Effector memory CD4-positive, alpha-beta T cell (primary cell): ENCODE measurements at regions not wholly inside any gene's neighbourhood (a gene's known extent, or its start where the extent isn't known, plus 50 kb on each side); places are given as distances from the start of the nearest gene placed in this dataset.

Source experiments
- DNase-seq, 3 donors: peaks; one replicate each; pipeline ENCODE4 v3.0.0-alpha.2; 2020
- H3K27ac ChIP-seq: 2 replicates; pipeline ENCODE4 v1.7.0; 2013; ENCODE audit warnings: mild to moderate bottlenecking, low read length, moderate library complexity; ENCODE audit not compliant: insufficient read depth, poor library complexity, severe bottlenecking
- H3K27me3 ChIP-seq: replicated peaks from 2 replicates; pipeline ENCODE4 v1.7.0; 2013; ENCODE audit warnings: mild to moderate bottlenecking, low read length; ENCODE audit not compliant: insufficient read depth, control insufficient read depth, poor library complexity, severe bottlenecking
- H3K36me3 ChIP-seq: 2 replicates; pipeline ENCODE4 v1.7.0; 2013; ENCODE audit warnings: mild to moderate bottlenecking, low read length, moderate library complexity; ENCODE audit not compliant: control insufficient read depth, insufficient read depth
- H3K4me1 ChIP-seq: 2 replicates; pipeline ENCODE4 v1.7.0; 2013; ENCODE audit warnings: low read length, mild to moderate bottlenecking; ENCODE audit not compliant: control insufficient read depth, insufficient read depth, poor library complexity, severe bottlenecking
- H3K4me3 ChIP-seq: 2 replicates; pipeline ENCODE4 v1.7.0; 2013; ENCODE audit warnings: low read length, low read depth, mild to moderate bottlenecking; ENCODE audit not compliant: insufficient read depth, poor library complexity, severe bottlenecking
- H3K9me3 ChIP-seq: 2 replicates; pipeline ENCODE4 v1.7.0; 2013; ENCODE audit warnings: mild to moderate bottlenecking, low read length, moderate library complexity; ENCODE audit not compliant: control insufficient read depth

DNA sequence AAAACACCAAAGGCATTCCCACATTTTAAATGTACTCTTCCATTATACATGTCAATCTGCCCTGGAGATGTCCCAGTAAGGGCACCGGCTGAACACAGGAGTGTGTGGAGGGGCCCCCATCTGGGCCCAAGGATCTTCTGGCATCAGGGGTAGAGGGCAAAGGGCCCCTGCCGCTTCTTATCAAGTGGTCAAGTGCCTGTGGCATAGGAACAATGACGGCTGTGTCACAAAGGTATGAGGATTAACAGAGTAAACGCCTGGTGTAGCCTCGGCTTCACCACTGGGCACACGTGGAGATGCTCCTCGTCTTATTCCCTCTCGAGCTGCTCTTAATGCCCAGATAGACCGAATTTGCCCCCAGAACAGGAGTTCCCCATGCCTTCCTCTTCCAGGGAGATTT lies 169.7 kb upstream of the GLI2 start:
- Histone ChIP-seq H3K27ac (no peak overlapping the region), H3K4me3 (no peak overlapping the region), H3K4me1 (no peaks in the 10 kb centered on the region), H3K36me3 (no peaks in the 10 kb centered on the region), H3K27me3 (no peaks in the 10 kb centered on the region), H3K9me3 (no peaks in the 10 kb centered on the region)
- DNase-seq: no peak

DNA sequence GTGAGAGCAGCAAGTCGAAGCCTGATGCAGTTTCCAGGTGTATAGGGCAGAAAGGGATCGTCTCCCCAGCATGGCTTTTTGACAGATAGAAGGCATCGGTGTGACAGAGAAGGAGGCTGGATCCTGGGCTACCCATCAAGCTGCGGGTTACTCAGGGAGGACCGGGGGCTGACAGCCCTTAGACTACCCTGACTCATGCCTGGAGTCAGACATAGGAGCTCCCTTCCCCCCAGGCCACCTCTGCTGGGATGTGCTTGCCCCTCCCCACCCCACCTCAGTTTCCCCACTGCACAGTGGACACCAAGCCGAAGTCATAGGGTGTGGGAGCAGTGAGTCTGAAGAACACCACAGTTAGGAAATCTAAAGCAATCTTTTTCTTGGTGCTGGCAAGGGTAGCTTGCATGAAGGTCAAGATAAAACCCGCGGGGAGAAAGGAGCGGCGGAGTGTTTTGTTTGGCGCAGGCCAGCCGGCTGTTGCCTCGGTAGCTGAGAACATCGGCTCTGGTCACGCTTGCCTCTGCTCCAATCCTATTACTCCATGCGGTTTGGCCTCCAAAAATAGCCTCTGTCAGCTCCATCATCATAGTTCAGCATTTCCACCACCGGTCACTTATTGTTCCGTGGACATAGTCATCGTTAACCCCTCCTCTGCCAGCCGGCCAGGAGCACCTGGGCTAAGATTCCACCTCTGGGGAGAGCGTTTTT lies 169.2 kb upstream of the GLI2 start:
- Histone ChIP-seq H3K27me3 (no peaks in the 10 kb centered on the region), H3K9me3 (no peaks in the 10 kb centered on the region), H3K4me3 (no peak overlapping the region), H3K36me3 (no peaks in the 10 kb centered on the region), H3K4me1 (no peaks in the 10 kb centered on the region), H3K27ac (no peak overlapping the region)
- DNase-seq: no peak

DNA sequence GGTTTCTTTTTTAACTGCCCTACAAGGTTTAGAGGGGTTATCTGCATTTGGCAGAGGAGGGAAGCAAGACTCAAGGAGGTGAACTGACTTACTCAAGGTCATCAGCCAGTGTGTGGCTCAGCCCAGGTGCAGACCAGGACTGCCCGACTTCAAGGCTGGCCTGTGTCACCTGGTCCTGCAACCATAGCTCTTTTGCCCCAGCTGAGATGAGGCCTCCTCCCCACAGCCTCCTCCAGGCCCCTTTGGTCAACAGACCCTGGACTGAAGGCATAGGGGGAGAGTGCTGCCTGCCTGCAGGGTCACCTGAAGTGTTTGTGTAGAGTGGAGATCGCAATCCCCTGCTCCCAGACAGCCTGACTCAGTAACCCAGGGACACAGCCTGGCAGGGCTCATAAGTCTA lies 168.5 kb upstream of the GLI2 start:
- no peak for DNase-seq

GRCh38 chr2:120568089-120568974 lies 167.3 kb upstream of the GLI2 start:
- DNase-seq: no peak

More for the DNA sequence above, 168.5 kb upstream of the GLI2 start:
- H3K4me1 ChIP-seq: no peaks in the 10 kb centered on the region
- no peak overlapping the region for H3K27ac ChIP-seq
- H3K36me3 ChIP-seq: no peaks in the 10 kb centered on the region
- H3K4me3 ChIP-seq: no peak overlapping the region
- H3K9me3 ChIP-seq: no peaks in the 10 kb centered on the region
- H3K27me3 ChIP-seq: no peaks in the 10 kb centered on the region

GRCh38 chr2:120568975-120569268 lies 166.7 kb upstream of the GLI2 start:
- no peak overlapping the region for H3K4me3 ChIP-seq
- H3K27ac ChIP-seq: no peak overlapping the region
- no peaks in the 10 kb centered on the region for H3K27me3 ChIP-seq
- no peak for DNase-seq
- no peaks in the 10 kb centered on the region for H3K36me3 ChIP-seq
- no peaks in the 10 kb centered on the region for H3K9me3 ChIP-seq
- H3K4me1 ChIP-seq: no peaks in the 10 kb centered on the region

More at GRCh38 chr2:120568089-120568974, 167.3 kb upstream of the GLI2 start:
- Histone ChIP-seq H3K4me1 (no peaks in the 10 kb centered on the region), H3K4me3 (no peak overlapping the region), H3K27me3 (no peaks in the 10 kb centered on the region), H3K36me3 (no peaks in the 10 kb centered on the region), H3K27ac (no peak overlapping the region), H3K9me3 (no peaks in the 10 kb centered on the region)

DNA sequence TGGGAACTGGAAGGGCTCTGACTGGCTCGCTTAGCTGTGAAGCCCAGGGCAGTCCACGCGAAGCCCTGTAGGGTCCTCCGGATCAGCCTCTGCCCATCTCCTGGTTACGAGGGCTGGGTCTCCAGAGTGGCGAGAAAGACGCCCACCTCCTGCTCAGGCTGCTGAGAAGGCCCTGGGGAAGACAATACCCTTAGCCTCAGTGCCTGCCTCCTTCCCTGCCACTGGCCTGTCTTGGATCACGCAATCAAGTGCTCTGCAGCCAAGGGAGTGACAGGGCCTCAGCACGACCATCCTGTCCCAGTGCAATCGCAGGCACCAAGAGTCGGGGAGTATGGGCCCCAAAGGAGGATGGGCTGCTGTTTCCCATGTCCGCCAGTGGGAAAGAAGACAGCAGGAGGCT lies 165.7 kb upstream of the GLI2 start:
- no peaks in the 10 kb centered on the region for H3K4me1 ChIP-seq
- no peaks in the 10 kb centered on the region for H3K36me3 ChIP-seq
- no peak overlapping the region for H3K27ac ChIP-seq
- no peaks in the 10 kb centered on the region for H3K9me3 ChIP-seq
- H3K4me3 ChIP-seq: no peak overlapping the region
- no peaks in the 10 kb centered on the region for H3K27me3 ChIP-seq
- no peak for DNase-seq

- no peak for DNase-seq
- Histone ChIP-seq H3K4me3 (no peak overlapping the region), H3K27me3 (no peaks in the 10 kb centered on the region), H3K9me3 (no peaks in the 10 kb centered on the region), H3K36me3 (no peaks in the 10 kb centered on the region), H3K27ac (no peak overlapping the region), H3K4me1 (no peaks in the 10 kb centered on the region)
Measured at GRCh38 chr2:120570546-120570945, 165.1 kb upstream of the GLI2 start.

- Histone ChIP-seq H3K4me3 (no peak overlapping the region), H3K27me3 (no peaks in the 10 kb centered on the region), H3K36me3 (no peaks in the 10 kb centered on the region), H3K9me3 (no peaks in the 10 kb centered on the region), H3K4me1 (no peaks in the 10 kb centered on the region), H3K27ac (no peak overlapping the region)
- DNase-seq: no peak
Measured at GRCh38 chr2:120571015-120571728, 164.5 kb upstream of the GLI2 start.

DNA sequence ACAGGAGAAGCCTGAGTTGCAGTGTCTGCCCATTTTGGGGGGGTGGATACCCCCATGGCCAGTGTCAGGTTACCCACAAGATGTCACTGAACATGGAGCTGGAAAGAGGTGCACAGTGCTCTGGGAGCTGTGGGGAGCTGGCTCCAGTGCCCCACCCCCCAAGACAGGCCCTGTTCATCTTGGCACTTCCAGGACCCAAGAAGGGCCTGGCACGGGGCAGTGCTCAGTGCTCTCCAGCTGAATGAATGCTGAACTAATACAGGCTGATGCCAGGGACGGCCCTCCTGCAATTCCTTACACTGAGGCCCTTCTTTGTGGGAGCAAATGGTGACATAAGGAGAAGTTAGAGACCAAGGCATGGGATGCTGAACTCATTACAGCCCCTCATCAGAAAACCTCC lies 163.4 kb upstream of the GLI2 start:
- no peaks in the 10 kb centered on the region for H3K27me3 ChIP-seq
- no peak overlapping the region for H3K4me3 ChIP-seq
- H3K9me3 ChIP-seq: no peaks in the 10 kb centered on the region
- H3K36me3 ChIP-seq: no peaks in the 10 kb centered on the region
- H3K4me1 ChIP-seq: no peaks in the 10 kb centered on the region
- H3K27ac ChIP-seq: no peak overlapping the region
- no peak for DNase-seq

GRCh38 chr2:120574620-120575019 lies 161.0 kb upstream of the GLI2 start:
- no peaks in the 10 kb centered on the region for H3K36me3 ChIP-seq
- no peaks in the 10 kb centered on the region for H3K27me3 ChIP-seq
- H3K27ac ChIP-seq: no peak overlapping the region
- no peaks in the 10 kb centered on the region for H3K4me1 ChIP-seq
- H3K9me3 ChIP-seq: no peaks in the 10 kb centered on the region
- H3K4me3 ChIP-seq: no peak overlapping the region
- no peak for DNase-seq
